Left kidney (tissue), 1 donor: ENCODE measurements at regions not wholly inside any gene's neighbourhood (a gene's known extent, or its start where the extent isn't known, plus 50 kb on each side); places are given as distances from the start of the nearest gene placed in this dataset.
"Not testable (repeated sequence)": the region's sequence is repeated elsewhere in the genome, so short reads cannot be mapped to it uniquely, and the experiment has no call there.

Experiments used
- DNase-seq: peaks from one replicate; pipeline ENCODE4 v3.0.0-alpha.2; 2013

- DNase-seq: no peak
These were observed 97.3 kb upstream of the DPT start for GRCh38 chr1:168826269-168826668.

GRCh38 chr1:168827557-168827956, 98.6 kb upstream of the DPT start:
- no peak for DNase-seq

GRCh38 chr1:168829876-168830275, 100.9 kb upstream of the DPT start:
- no peak for DNase-seq

GRCh38 chr1:168830562-168830961, 101.6 kb upstream of the DPT start:
- DNase-seq: no peak

GRCh38 chr1:168832661-168833060, 103.7 kb upstream of the DPT start:
- DNase-seq: no peak

- no peak for DNase-seq
These were observed 104.4 kb upstream of the DPT start for GRCh38 chr1:168833362-168833761.

GRCh38 chr1:168833801-168834224, 104.8 kb upstream of the DPT start:
- no peak for DNase-seq

- peak; percentile 42 for DNase-seq
These were observed 105.3 kb upstream of the DPT start for GRCh38 chr1:168834225-168834872.

GRCh38 chr1:168835176-168835575, 106.2 kb upstream of the DPT start:
- DNase-seq: no peak

GRCh38 chr1:168835791-168836190, 106.8 kb upstream of the DPT start:
- DNase-seq: no peak

GRCh38 chr1:168836469-168836868, 107.5 kb upstream of the DPT start:
- DNase-seq: no peak

- DNase-seq: not testable (repeated sequence)
These were observed 108.2 kb upstream of the DPT start for GRCh38 chr1:168837230-168837629.

GRCh38 chr1:168842306-168842705, 113.3 kb upstream of the DPT start:
- no peak for DNase-seq

GRCh38 chr1:168842916-168843315, 113.9 kb upstream of the DPT start:
- DNase-seq: no peak

GRCh38 chr1:168843401-168843800, 114.4 kb upstream of the DPT start:
- no peak for DNase-seq

GRCh38 chr1:168843950-168844349, 114.9 kb upstream of the DPT start:
- no peak for DNase-seq

GRCh38 chr1:168845140-168845539, 116.1 kb upstream of the DPT start:
- DNase-seq: no peak

GRCh38 chr1:168848051-168848450, 119.0 kb upstream of the DPT start:
- DNase-seq: no peak

GRCh38 chr1:168861421-168862004, 132.5 kb upstream of the DPT start:
- no peak for DNase-seq

GRCh38 chr1:168863772-168864171, 134.8 kb upstream of the DPT start:
- DNase-seq: no peak

GRCh38 chr1:168864266-168864665, 135.3 kb upstream of the DPT start:
- no peak for DNase-seq

GRCh38 chr1:168865850-168866620, 137.0 kb upstream of the DPT start:
- no peak for DNase-seq

GRCh38 chr1:168867941-168868634, 139.1 kb upstream of the DPT start:
- DNase-seq: no peak
